Tibial nerve (tissue), 4 donors: ENCODE measurements at regions not wholly inside any gene's neighbourhood (a gene's known extent, or its start where the extent isn't known, plus 50 kb on each side); places are given as distances from the start of the nearest gene placed in this dataset.

ENCODE experiments used
- DNase-seq, 2 donors: peaks; one replicate each; pipeline ENCODE4 v3.0.0-alpha.2; 2019; ENCODE audit warnings: low spot score in 2 of 2
- H3K27ac ChIP-seq, 4 donors: fragments of 200-600 bp; sonication (generic) in 3 of 4; one replicate each; pipeline ENCODE4 v1.5.1; 2017 to 2019; ENCODE audit warnings: mild to moderate bottlenecking in 1 of 4
- H3K27me3 ChIP-seq, 2 donors: fragments of 200-600 bp; sonication (generic) in 1 of 2; one replicate each; pipeline versions ENCODE4 v1.5.1 to v1.6.0; 2017 to 2019
- H3K36me3 ChIP-seq, 3 donors: fragments of 200-600 bp; sonication (generic); one replicate each; pipeline ENCODE4 v1.5.1; 2018 to 2019
- H3K4me1 ChIP-seq, 4 donors: fragments of 200-600 bp; sonication (generic) in 3 of 4; one replicate each; pipeline ENCODE4 v1.5.1; 2017 to 2019
- H3K4me3 ChIP-seq, 4 donors: fragments of 200-600 bp; sonication (generic) in 3 of 4; one replicate each; pipeline ENCODE4 v1.5.1; 2017 to 2019; ENCODE audit warnings: mild to moderate bottlenecking in 1 of 4, moderate library complexity in 1 of 4
- H3K9me3 ChIP-seq, 4 donors: fragments of 200-600 bp; sonication (generic) in 3 of 4; one replicate each; pipeline ENCODE4 v1.5.1; 2017 to 2019
- EP300 ChIP-seq, 2 donors: sonication (generic); formaldehyde crosslinking; IDR thresholded peaks; one replicate each; pipeline ENCODE4 v1.6.1; 2017; ENCODE audit warnings: antibody characterized with exemption in 2 of 2, mild to moderate bottlenecking in 1 of 2
- POLR2A ChIP-seq, 2 donors: fragments of 450-650 bp; IDR thresholded peaks; one replicate each; pipeline ENCODE4 v1.6.1; 2017; ENCODE audit warnings: antibody characterized with exemption in 2 of 2, mild to moderate bottlenecking in 2 of 2, moderate library complexity in 2 of 2
- WGBS, 2 donors: methylation state at CpG; one replicate each; pipeline ENCODE4 v1.1.5; 2018; 5-methylcytosine and 5-hydroxymethylcytosine counted together
- TF ChIP-seq, protein P1 (sequence below), 5 experiments: fragments of 200-600 bp in 3 of 5; fragments of 450-650 bp in 2 of 5; sonication (generic) in 3 of 5; IDR thresholded peaks; one replicate each; pipeline ENCODE4 v1.5.1; 2016 to 2019; ENCODE audit warnings: antibody characterized with exemption in 5 of 5, mild to moderate bottlenecking in 3 of 5, moderate library complexity in 2 of 5

DNA sequence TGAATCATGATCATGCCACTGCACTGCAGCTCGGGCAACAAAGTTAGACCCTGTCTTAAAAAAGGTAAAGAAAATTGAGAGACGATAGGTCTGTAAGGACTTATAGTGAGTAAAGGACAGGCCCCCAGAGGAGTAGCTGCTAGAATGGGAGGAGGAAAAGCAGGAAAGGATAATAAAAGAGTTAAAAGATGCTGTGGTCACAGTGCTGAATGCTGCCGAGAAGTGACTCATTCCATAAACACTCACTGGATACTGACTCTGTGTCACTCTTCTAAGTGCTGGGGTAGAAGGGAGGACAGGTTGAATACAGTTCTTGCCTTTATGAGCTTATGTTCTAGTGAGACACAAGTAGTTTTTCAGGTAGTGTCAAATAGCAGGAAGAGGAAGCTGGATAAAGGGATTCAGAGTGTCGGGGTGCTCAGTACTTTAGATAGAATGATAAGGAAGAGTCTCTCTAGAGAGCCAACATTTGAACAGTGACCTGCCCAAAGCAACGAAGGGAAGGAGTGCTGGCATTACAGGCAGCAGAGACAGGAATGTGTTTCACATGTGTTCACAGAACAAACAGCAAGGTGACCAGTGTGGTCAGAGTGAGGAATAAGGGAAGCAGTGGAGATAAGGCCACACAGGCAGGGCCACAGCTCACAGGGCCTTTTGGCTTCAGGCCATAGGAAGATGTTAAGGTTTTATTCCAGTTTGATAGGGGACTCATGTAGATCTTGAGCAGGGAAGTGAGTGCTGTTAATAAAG is 1240.5 kb downstream of the UQCRFS1 start:
- WGBS, 2 donors, result 44 to 54% methylated on average over 5 of the region's 5 CpGs
- TF ChIP-seq, protein P1, sequence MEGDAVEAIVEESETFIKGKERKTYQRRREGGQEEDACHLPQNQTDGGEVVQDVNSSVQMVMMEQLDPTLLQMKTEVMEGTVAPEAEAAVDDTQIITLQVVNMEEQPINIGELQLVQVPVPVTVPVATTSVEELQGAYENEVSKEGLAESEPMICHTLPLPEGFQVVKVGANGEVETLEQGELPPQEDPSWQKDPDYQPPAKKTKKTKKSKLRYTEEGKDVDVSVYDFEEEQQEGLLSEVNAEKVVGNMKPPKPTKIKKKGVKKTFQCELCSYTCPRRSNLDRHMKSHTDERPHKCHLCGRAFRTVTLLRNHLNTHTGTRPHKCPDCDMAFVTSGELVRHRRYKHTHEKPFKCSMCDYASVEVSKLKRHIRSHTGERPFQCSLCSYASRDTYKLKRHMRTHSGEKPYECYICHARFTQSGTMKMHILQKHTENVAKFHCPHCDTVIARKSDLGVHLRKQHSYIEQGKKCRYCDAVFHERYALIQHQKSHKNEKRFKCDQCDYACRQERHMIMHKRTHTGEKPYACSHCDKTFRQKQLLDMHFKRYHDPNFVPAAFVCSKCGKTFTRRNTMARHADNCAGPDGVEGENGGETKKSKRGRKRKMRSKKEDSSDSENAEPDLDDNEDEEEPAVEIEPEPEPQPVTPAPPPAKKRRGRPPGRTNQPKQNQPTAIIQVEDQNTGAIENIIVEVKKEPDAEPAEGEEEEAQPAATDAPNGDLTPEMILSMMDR (IDR thresholded peaks at IDR 0.05), result no peak
- TF ChIP-seq EP300 (IDR thresholded peaks at IDR 0.05) (no peak), POLR2A (IDR thresholded peaks at IDR 0.05) (no peak)
- H3K4me1 ChIP-seq, result no peaks in the 10 kb centered on the region
- H3K36me3 ChIP-seq, result no peaks in the 10 kb centered on the region
- no peak for DNase-seq
- no peaks in the 10 kb centered on the region for H3K27me3 ChIP-seq
- no peak overlapping the region for H3K4me3 ChIP-seq
- H3K27ac ChIP-seq, result no peak overlapping the region
- no peaks in the 10 kb centered on the region for H3K9me3 ChIP-seq

DNA sequence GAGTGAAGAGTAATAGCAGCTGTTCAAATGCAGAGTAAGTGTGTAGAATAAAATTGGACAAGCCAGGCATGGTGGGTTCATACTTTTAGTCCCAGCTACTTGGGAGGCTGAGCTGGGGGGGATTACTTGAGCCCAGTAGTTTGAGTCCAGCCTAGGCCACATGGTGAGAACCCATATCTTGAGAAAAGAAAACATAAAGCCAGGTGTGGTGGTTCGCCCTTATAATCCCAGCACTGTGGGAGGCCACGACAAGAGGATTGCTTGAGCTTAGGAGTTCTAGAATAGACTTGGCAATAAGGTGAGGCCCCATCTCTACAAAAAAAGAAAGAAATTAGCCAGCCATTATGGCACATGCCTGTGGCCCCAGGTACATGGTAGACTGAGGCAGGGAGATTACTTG is 1241.1 kb downstream of the UQCRFS1 start:
- DNase-seq, result no peak
- WGBS, 2 donors, result 63 to 94% methylated on average over 2 of the region's 2 CpGs
- Histone ChIP-seq H3K4me1 (no peaks in the 10 kb centered on the region), H3K9me3 (no peaks in the 10 kb centered on the region), H3K27ac (no peak overlapping the region), H3K4me3 (no peak overlapping the region), H3K27me3 (no peaks in the 10 kb centered on the region), H3K36me3 (no peaks in the 10 kb centered on the region)
- TF ChIP-seq, protein P1 (IDR thresholded peaks at IDR 0.05), result no peak
- TF ChIP-seq EP300 (IDR thresholded peaks at IDR 0.05) (no peak), POLR2A (IDR thresholded peaks at IDR 0.05) (no peak)

DNA sequence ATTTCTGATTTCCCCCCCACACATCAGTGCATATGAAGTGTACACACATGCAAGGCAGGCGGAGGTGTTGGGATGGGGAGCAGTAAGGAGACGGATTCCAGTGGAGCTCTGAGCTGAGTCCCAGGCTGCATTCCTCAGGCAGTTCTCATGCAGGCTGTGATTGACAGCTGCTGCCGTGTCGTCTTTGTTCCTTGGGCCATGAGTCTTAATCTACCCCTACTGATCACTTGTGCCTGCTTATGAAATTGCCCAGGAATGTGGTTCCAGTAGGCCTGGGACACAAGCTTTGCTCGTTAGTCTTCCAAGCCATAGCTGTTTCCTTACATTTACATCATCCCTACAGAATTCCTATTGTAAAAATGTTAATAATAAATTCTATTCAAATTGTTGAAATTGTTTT is 1241.9 kb downstream of the UQCRFS1 start:
- Histone ChIP-seq H3K27me3 (no peaks in the 10 kb centered on the region), H3K27ac (no peak overlapping the region), H3K36me3 (no peaks in the 10 kb centered on the region), H3K9me3 (no peaks in the 10 kb centered on the region), H3K4me3 (no peak overlapping the region), H3K4me1 (no peaks in the 10 kb centered on the region)
- no peak for DNase-seq
- TF ChIP-seq EP300 (IDR thresholded peaks at IDR 0.05), result no peak
- TF ChIP-seq POLR2A (IDR thresholded peaks at IDR 0.05), result no peak
- TF ChIP-seq, protein P1 (IDR thresholded peaks at IDR 0.05), result no peak
- 30 to 38% methylated on average over 5 of the region's 5 CpGs for WGBS, 2 donors

DNA sequence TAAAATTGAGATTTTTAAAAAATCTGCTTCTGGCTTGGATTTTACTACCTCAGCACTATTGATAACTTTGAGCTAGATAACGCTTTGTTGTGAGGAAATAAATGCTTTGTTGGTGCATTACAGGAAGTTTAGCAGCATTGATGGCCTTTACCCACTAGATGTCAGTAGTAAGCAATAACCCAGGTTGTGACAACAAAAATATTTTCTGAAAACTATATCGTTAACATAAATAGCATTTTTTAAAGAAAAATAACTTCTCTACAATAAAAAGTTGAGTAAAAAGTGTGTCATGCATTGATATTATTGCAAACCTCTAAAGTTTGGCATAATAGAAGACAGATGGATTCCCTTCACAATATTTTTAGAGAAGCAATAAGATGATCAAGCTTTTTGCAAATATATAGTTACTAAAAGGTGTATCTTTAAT is 1246.5 kb downstream of the UQCRFS1 start:
- 7 to 12% methylated on average over 2 of the region's 2 CpGs for WGBS, 2 donors
- H3K36me3 ChIP-seq, result no peaks in the 10 kb centered on the region
- H3K9me3 ChIP-seq, result no peaks in the 10 kb centered on the region
- no peak for TF ChIP-seq POLR2A (IDR thresholded peaks at IDR 0.05)
- TF ChIP-seq EP300 (IDR thresholded peaks at IDR 0.05), result no peak
- TF ChIP-seq, protein P1 (IDR thresholded peaks at IDR 0.05), result peak; percentile 26 to 64 (median 41)
- H3K27me3 ChIP-seq, result no peaks in the 10 kb centered on the region
- no peak overlapping the region for H3K4me3 ChIP-seq
- peaks cover 0 to 16% (median 0%) of the 10 kb centered on the region in 4 donors for H3K4me1 ChIP-seq
- no peak for DNase-seq
- no peak overlapping the region for H3K27ac ChIP-seq

DNA sequence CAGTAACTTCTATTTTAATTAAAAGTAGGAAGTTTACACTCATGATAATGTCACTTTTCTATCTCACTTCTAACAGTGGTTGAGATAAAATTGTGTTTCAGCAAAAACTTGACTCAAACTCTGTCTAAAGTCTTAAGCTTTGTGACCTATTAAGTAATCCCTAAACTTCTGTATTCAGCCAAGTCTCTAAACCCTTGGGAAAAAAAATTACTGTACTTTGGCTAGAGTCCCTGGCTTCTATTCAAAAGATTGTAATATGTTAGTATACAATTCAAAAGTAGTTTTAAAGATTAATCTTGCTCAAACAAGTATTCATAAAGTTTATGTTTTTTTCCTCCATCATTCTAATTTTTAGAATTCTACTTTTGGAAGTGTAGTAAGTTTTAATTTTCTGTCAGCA is 1248.8 kb downstream of the UQCRFS1 start:
- Histone ChIP-seq H3K9me3 (no peaks in the 10 kb centered on the region), H3K4me1 (peaks cover 0 to 16% (median 0%) of the 10 kb centered on the region in 4 donors), H3K27ac (no peak overlapping the region), H3K36me3 (no peaks in the 10 kb centered on the region), H3K4me3 (no peak overlapping the region), H3K27me3 (no peaks in the 10 kb centered on the region)
- TF ChIP-seq EP300 (IDR thresholded peaks at IDR 0.05), result no peak
- TF ChIP-seq, protein P1 (IDR thresholded peaks at IDR 0.05), result no peak
- no peak for TF ChIP-seq POLR2A (IDR thresholded peaks at IDR 0.05)
- DNase-seq, result no peak
